ENCODE measurements at regions not wholly inside any gene's neighbourhood (a gene's known extent, or its start where the extent isn't known, plus 50 kb on each side); places are given as distances from the start of the nearest gene placed in this dataset.

DNA sequence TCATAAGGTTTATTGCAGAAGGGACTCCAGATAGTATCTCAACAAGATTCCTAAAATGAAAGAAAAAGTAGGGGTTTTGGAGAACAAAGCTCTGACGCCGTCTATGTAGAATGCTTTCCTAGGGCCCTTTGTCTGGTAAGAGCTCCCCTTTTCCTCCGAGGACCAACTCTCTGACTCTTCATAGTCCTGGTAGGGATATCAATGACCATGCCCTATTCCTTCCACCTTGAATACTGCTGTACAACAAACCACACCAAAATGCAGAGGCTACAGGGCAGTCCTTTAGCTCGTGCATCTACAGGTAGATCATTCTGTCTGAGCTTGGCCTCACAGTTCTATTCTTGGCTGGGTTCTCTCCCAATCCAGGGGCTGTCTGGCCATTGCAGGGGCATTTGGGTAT lies 190.3 kb downstream of the WDR11 start:
- DNase-seq: no peak

DNA sequence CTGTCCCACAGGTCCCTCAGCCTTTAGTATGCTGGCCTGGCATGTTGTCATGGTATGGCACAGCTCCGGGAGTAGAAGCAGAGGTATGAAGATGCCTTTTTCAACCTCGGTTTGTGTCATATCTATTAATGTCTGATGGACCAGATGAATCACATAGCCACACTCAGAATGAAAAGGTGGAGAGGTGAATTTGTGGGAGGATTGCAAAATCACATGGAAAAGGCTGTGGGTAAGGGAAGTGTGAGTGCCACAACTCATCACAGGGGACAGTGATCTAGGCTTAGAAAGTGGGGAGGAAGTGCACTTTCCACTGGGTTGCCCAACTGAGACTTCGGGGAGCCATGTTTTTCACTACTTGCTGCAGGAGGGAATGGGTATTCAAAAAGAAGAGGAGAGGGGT lies 190.7 kb downstream of the WDR11 start:
- DNase-seq: no peak

DNA sequence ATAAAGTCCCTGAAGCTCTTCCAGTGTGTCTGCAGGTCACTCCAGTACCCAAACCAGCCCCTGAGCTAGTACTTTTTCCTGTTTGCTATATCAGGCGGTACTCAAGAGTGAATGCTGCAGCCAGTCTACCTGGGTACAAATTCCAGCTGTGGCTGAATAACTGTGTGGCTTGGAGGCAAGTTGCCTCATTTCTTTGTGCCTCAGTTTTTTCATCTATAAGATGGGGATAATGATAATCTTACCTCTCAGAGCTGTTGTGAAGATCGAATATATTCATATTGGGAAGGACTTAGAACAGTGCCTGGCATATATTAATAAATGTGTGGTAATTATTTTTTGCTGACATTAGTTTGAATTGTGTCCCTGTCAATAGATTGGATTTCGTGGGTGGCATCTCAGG lies 191.2 kb downstream of the WDR11 start:
- no peak for DNase-seq

DNA sequence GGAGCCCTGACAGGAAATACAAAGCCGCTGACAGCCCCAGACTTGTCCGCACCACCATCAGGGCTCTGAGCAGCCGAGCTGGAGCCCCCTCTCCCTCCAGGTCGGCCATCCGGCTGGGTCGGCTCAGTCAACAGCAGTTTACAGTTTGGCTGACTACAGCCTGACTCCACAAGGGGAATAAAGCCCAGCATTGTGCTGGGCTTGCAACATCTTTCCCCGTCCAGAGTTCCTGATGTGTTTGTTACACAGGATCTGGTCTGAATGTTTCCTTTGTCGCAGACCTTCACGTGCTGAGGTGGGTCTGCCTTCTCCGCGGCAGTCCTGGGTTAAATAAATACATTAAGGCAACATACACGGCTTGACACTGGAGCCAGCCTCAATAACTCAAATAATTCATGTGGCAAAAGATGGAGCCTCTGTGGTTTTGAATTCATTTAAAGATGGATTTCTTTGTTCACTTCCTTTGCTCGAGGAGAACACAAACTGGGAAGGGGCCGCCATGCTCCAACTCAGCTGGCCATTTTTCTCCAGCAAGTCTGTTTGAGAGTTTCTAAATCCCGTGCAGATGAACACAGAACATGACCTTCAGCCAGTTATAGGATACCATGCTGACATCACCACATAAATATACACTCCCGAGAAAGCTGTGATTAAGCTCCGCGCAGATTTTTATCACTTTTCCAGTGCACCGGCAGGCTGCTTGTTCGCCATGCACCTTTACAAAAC lies 192.1 kb downstream of the WDR11 start:
- DNase-seq: no peak

DNA sequence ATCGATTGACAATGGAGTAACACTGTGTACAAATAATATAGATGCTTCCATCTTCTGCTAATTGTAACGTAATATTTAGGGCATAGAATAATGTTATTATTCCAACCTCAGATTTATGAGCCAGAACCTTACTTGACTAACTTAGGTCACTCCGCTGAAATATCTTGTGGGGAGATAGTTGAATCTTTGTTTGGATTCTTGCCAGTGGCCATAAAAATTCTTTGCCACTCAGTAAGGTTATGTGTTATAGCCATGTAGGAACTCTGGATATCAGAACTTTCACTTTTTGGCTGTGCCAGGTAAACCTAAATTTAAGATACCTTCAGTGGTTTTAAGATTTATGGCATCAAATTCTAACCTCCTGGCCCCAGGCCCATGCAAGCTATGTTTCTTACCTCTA lies 197.6 kb downstream of the WDR11 start:
- no peak for DNase-seq

DNA sequence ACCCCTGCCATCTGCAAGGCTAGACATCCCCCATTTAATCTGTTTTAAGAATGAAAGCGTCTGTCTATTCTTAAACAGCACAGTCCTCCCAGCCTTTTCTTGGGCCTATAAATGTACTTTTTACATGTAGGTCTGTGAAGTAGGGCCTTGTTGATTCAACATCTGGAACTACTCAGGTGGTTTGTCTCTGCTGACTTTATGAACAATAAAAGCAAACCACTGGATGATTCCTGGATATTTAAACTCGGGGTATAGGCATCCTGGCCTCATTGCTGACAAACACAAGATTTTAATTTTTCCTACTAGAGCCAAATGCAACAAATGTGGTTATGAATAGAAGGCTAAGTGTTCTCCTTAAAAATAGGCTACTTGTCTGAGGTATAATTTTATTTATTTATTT lies 198.3 kb downstream of the WDR11 start:
- no peak for DNase-seq

DNA sequence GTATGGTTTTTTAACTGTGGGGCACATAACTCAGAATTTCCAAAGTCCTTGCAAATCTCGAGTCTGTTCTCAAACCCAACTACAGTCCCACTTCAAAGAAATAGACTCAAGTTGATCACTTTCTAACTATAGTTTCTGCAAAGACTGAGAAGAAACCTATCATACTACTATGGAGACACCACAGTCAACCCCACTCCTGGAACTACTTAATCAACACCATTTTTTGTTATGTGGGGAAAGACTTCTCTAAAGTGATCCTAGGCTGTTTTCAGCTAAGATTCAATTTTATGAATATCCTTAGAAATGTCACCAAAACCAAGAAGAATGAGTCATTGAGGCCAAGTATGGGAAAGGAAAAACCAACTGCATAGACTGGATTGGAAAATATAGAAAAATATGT lies 198.8 kb downstream of the WDR11 start:
- DNase-seq: no peak

DNA sequence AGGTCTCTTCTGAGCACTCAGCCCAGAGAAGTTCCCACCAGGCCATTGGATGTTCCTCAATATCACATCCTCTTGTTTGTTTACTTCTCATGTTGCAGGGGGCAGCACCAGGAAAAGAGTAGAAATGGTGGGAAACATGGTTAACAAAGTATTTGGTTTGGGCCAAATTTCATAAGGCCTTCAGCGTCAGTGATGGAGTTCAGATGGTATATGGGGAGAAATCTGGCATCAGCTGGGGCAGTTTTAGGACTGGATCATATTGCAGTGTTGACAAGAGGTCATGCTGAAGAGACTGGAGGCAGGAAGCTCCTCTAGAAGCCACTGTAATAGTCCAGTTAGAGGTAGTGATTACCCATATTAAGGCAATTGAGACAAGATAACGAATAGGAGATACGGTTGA lies 200.0 kb downstream of the WDR11 start:
- DNase-seq: no peak

DNA sequence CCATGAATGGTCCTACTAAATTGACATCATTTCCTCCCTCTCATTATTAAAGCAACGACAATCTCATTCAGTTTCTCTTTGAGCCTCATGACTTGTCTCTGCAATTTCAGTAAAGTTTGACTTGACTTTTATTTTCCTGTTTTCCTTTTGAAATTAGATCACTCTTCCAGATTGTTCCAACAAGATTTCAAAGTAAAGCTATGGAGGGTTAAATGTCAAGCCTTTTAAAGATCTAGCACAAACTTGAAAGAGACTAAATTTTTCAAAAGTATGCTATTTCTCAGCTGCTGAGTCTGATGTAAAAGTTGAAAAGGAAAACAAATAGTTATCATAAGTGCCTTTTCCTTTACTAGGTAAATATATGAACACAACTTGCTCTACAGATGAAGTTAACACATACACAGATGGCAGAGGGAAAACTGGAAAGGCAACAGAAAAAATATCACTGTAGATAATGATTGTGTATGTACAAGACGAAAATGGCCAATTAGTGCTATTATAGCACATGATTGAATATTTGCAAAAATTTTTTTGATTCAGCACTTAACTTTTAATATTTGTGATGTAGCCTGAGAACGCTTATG lies 200.6 kb downstream of the WDR11 start:
- DNase-seq: no peak

DNA sequence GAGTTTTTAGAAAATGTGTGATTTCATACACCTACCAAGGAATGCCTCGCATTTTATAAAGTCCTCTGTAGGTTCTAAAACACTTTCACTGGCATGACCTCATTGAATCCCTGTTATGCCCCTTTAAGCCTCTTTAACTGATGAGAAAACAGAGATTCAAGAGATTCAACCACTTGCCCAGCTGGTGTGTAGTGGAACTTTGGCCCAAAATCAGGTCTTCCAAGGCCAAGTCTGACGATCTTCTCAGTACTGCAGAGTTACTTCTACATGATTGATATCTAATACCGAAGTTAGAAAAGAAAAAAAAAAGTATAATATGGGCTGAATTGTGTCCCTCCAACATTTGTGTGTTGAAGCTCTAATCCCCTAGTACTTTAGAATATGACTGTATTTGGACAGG lies 202.0 kb downstream of the WDR11 start:
- DNase-seq: no peak

DNA sequence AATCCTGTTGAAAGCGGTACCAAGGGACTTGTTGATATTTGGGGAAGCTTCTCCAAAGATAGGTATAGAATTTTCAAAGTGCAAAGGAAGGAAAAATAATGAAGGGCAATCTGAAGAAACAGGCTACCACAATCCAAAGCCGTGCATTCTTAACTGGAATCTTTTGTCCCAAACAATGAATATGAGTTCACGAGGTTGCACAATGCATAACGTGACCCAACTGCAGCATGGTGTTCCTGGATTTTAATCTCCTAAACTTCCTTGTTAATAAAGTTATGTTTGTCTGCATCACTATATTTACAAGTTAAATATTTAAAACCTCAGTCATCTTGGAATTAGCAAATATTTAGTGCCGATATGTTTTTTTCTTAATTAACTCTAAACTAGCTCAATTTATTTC lies 203.7 kb downstream of the WDR11 start:
- DNase-seq: no peak

DNA sequence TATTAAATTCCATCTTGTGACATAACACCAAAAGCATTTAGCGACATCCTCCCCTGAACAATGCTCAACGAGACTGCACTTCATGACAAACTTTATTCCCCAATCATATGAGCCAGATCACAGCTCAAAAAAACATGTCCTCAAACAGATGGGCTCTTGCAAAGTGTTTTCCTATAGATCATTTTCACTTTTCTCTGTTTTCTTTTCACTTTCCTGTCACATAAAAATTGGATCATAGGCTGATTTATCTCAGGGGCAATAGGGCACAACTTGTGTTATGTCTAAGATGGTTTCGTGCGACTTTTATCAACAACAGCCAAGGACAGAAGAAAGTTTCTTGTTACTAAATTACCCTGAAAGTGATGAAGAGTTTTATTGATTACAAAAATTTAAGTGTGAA lies 206.1 kb downstream of the WDR11 start:
- DNase-seq: no peak

DNA sequence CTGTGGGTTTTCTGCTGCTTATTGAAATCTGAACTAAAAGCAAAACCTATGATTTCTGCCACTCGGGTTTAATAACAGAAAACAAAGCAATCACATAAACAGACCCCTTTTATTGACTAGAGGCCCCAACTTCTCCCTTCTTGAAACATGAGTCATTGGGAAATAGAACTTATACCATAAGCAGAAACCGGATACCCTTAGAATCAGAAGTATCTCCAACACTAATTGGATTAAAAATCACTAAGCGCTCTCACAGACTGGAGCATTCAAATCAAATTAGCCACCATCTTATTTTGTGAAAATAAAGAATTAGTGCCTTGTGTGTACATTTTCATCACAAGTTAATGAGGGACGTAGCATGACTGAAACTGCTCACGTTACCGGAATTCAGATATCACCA lies 206.9 kb downstream of the WDR11 start:
- DNase-seq: no peak

DNA sequence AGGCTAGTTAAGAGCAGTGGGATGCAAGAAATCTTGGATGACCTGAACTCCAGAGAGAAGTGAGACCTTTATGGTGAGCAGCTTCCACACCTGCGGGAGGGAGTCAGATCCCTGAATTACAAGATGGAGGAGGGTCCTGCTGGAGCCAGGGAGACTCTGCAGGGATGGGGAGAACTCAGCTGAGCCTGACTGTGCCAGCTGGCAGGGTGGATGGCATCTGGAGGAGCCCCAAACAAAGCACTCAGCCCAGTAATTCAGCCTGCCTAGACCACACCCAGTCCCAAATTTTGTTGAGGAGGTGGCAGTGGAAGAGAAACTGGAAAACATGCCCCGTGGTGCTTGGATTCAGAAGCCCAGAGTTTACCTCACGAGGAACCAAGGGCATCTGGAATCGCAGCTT lies 208.2 kb downstream of the WDR11 start:
- no peak for DNase-seq

DNA sequence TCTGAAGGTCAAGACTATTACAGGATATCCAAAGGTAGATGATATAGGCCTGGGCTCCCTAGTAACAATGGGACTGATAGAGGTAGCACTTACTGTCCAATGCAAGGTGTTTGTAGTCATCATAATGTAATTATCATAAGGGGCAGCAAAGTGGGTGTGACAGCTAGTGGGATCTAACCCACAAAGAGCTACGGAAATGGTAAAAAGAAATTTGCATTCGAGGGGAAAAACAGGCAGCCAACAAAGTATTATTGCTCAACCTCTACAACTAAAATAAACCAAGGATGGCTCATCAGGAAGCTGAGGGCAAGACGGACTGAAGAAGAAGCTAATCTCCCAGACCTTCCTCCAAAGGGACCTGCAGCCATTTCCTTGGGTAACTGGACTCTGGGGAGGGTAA lies 211.0 kb downstream of the WDR11 start:
- DNase-seq: no peak

DNA sequence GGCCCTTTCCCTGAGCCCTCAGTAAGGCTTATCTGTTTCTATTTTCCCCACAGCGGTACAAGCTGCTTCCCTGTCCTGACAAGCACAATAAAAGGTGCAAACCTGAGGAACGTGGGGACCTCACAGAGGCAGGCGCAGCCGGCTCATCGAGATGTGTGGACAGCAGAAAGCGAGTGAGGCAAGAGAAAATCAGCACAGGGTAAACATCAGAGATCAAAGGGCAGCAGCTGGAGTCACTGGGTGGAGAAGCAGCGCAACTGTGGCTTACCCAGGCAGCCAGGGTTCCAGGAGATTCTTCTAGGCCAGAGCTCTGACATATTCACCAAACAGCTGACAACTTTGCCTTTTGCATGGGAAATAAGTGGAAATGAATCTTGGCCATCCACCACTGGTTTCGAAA lies 212.6 kb downstream of the WDR11 start:
- no peak for DNase-seq

DNA sequence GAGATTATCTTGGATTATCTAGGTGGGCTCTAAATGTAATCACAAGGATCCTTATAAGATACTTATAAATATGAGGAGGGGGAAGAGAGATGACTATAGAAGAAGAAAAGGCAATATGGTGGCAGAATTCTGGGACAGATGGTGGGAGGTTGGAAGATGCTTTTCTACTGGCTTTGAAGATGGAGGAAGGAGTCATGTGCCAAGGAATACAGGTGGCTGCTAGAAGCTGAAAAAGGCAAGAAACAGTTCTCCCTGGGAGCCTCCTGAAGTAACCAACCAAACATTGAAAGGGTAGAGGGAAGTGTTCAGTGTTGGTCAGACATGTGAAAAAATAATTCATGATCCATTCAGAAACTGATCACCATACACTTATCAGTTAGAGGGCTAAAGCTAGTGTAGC lies 213.3 kb downstream of the WDR11 start:
- DNase-seq: no peak

DNA sequence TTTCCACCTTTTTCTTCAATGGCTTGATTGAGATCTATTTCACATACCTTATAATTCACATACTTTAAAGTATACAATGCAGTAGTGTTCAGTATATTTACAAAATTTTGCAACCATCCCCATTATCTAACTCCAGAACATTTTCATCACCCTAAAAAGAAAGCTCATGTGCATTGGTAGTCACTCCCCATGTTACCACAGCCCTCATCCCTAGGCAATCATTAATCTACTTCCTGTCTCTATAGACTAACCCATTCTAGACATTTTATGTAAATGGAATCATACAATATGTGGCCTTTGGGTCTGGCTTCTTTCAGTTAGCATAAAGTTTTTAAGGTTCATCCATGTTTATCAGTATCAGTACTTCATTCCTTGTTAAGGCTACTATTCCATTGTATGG lies 214.2 kb downstream of the WDR11 start:
- DNase-seq: no peak

DNA sequence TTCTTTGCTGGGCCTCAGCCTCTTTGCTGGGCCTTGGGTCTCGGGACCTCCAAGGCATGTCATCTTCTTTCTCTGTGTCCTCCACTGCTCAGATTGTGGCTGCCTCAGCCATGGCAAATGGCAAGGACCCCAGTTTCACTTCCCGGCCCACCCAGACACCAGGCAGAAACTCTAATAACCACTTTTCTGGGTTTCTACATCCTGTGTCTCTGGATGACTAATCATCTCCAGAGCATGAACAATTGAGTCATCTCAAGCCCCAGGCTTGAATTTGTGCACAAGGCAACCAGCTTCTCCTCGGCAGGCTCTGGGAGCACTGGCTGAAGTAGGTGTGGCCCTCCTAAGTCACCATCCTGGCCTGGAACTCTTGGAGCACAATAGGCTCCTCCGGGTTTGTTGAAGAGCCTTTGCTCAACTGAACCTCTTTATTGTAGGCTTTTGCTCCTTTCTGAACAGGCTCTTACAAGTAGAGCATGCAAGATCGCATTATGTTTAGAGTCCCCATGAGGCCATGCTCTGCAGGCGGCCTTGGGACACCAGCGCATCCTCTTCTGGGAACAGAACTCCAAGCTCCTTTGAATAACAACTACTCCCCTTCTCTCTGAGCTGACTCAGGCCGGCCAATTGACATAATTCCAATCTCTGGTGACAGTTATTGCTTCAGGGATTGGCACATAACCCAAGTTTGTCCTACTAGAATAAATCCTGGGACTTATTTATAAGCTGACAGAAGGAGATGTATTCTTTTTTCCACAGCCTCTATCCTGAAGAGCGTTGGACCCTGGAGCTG lies 218.1 kb downstream of the WDR11 start:
- no peak for DNase-seq

DNA sequence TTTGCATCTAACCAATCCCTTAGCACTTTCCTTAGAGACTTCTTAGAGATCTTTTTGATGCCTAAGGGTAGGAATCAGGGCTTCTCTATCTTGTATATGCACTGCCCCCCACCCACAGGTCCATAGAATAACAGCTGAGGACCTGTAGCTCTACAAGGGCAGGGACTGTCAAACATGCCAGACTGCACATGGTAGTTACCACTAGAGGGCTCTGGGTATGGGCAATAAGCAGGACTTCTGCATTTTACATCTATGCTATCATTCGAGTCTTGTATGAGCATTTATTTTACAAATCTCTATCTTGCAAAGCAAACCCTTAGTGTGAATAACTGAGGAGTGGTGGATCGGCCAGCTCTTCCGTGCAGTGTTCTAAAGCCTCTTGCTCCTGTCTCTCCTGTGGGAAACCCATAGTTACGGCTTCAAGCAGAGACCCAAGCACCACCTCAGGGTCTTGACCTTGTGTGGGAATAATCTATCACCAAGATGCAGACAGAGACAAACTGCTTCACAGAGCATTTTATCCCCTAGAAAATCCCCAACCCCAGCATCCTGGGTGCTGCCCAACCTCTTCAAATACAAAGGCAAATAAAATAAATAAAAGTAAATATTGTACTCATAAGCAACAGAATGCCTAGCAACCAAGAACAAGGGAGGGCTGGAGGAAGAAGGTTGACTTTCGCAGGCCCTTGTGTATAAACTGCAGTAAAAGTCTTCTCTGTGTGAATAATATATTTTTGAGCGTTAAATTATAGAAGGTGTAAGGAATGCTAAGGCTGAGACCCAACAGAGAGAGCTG lies 219.3 kb downstream of the WDR11 start:
- DNase-seq: no peak

DNA sequence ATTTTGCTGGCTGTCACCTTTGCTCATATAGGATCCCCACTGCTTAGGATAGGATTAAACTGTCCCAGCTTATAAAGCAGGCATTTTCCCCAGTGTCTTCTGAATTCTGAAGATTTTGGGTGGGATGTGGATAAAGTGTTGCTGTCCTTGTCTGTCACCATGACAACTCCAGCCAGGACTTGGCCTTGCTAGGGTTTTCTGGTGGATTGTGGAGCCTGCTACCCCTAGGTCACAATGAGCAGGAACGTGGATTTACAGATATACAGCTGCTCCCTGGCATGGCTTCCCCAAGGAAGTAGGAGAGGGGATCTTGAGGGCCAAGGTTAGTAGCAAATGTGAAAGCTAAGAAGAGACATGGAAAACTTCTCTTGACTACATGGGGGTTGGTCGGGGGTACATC lies 220.7 kb downstream of the WDR11 start:
- DNase-seq: no peak

DNA sequence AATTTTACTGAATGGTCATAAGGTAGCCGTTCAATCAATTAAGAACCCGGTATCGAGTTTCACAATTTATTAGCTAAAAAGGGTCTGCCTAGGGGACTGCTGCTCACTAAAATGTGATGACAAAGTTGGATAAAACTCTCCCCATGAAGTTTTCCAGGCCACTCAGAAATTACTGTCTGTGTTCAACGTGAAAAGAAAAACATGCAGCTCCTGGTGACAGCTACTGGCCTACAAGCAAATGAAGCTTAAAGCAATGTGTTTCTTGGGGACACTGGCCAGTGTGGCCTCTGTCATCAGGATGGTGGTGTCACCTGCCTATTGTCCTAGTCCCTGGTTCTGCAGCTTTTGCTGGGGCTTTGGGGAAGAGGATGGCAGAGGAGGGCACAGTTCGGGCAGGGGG lies 222.6 kb downstream of the WDR11 start:
- no peak for DNase-seq
